PC-3 (cell line): ENCODE measurements at regions not wholly inside any gene's neighbourhood (a gene's known extent, or its start where the extent isn't known, plus 50 kb on each side); places are given as distances from the start of the nearest gene placed in this dataset.

Experiments
- ATAC-seq: fragments of 200-7000 bp; cut with Tn5 transposase; 2 replicates; pipeline ENCODE4 v1.9.1; 2020; ENCODE audit warnings: mild to moderate bottlenecking, moderate library complexity
- BruUV-seq: library from RNA; stranded (reverse); fragments of 400-500 nt; replicated peaks from 2 replicates; lab custom pipeline; 2021; lab: Mats Ljungman, UMichigan
- CTCF ChIA-PET: fragments of 300-600 bp; sonication (Branson Sonifier 250); formaldehyde crosslinking; loops from one replicate; lab custom pipeline; 2022; ENCODE audit warnings: antibody characterized with exemption; lab: Charles Lee
- POLR2A ChIA-PET: fragments of 300-600 bp; sonication (Branson Sonifier 250); formaldehyde crosslinking; loops from one replicate; lab custom pipeline; 2022; ENCODE audit warnings: antibody characterized with exemption; ENCODE audit not compliant: unreplicated experiment; lab: Charles Lee
- DNase-seq: peaks from one replicate; pipeline ENCODE4 v3.0.0-alpha.2; 2015
- H2AFZ ChIP-seq: fragments of 300-600 bp; sonication (generic); 2 replicates; pipeline ENCODE4 v1.6.0; 2016; ENCODE audit warnings: antibody characterized with exemption, low read length
- H3F3A ChIP-seq: fragments of 300-600 bp; sonication (generic); one replicate; pipeline ENCODE4 v1.6.0; 2017; ENCODE audit warnings: antibody characterized with exemption, low read length, control low read depth, mild to moderate bottlenecking; ENCODE audit not compliant: unreplicated experiment
- H3K27ac ChIP-seq: fragments of 300-600 bp; sonication (generic); 2 replicates; pipeline ENCODE4 v1.5.1; 2016; ENCODE audit warnings: mild to moderate bottlenecking, low read length
- H3K27me3 ChIP-seq: fragments of 300-600 bp; sonication (generic); 2 replicates; pipeline ENCODE4 v1.6.1; 2016; ENCODE audit warnings: low read length, mixed read lengths
- H3K36me3 ChIP-seq: fragments of 300-600 bp; sonication (generic); 2 replicates; pipeline ENCODE4 v1.6.1; 2016; ENCODE audit warnings: low read depth, mixed run types, low read length, mixed read lengths
- H3K4me1 ChIP-seq: fragments of 300-600 bp; sonication (generic); 2 replicates; pipeline ENCODE4 v1.5.1; 2016; ENCODE audit warnings: low read length; ENCODE audit not compliant: insufficient read depth
- H3K4me2 ChIP-seq: fragments of 300-600 bp; sonication (generic); 2 replicates; pipeline ENCODE4 v1.6.0; 2016; ENCODE audit warnings: low read length
- H3K4me3 ChIP-seq: fragments of 300-600 bp; sonication (generic); 2 replicates; pipeline ENCODE4 v1.5.1; 2016; ENCODE audit warnings: mild to moderate bottlenecking, low read length, mixed read lengths
- H3K79me2 ChIP-seq: fragments of 300-600 bp; sonication (generic); 2 replicates; pipeline ENCODE4 v1.6.1; 2017; ENCODE audit warnings: low read length, mixed read lengths
- H3K9ac ChIP-seq: fragments of 300-600 bp; sonication (generic); 2 replicates; pipeline ENCODE4 v1.6.0; 2016; ENCODE audit warnings: mild to moderate bottlenecking, low read length
- H3K9me2 ChIP-seq: fragments of 300-600 bp; sonication (generic); replicated peaks from 2 replicates; pipeline ENCODE4 v1.6.1; 2016; ENCODE audit warnings: mixed run types, low read length, mixed read lengths
- H3K9me3 ChIP-seq: fragments of 300-600 bp; sonication (generic); 2 replicates; pipeline ENCODE4 v1.6.1; 2016; ENCODE audit warnings: low read length, mixed read lengths
- H4K20me1 ChIP-seq: fragments of 300-600 bp; sonication (generic); 2 replicates; pipeline ENCODE4 v1.6.1; 2016; ENCODE audit warnings: low read length, mixed read lengths
- EZH2 ChIP-seq: fragments of 300-600 bp; sonication (generic); IDR thresholded peaks from one replicate; pipeline ENCODE4 v1.6.1; 2017; ENCODE audit warnings: antibody characterized with exemption, mild to moderate bottlenecking, low read length; ENCODE audit not compliant: unreplicated experiment
- EZH2phosphoT487 ChIP-seq: fragments of 300-600 bp; sonication (generic); IDR thresholded peaks from 2 replicates; pipeline ENCODE4 v1.6.1; 2018; ENCODE audit warnings: mild to moderate bottlenecking, antibody characterized with exemption, low read length, borderline replicate concordance
- intact Hi-C: fragments of 100-400 bp; cut with micrococcal nuclease; formaldehyde crosslinking; loops from 2 replicates; pipeline ENCODE4 v1.9.0; 2023
- TF ChIP-seq, protein P1 (sequence below): fragments of 300-600 bp; sonication (generic); conservative IDR thresholded peaks from 2 replicates; pipeline ENCODE4 v1.5.1; 2017; ENCODE audit warnings: antibody characterized with exemption, low read depth, mild to moderate bottlenecking, low read length

DNA sequence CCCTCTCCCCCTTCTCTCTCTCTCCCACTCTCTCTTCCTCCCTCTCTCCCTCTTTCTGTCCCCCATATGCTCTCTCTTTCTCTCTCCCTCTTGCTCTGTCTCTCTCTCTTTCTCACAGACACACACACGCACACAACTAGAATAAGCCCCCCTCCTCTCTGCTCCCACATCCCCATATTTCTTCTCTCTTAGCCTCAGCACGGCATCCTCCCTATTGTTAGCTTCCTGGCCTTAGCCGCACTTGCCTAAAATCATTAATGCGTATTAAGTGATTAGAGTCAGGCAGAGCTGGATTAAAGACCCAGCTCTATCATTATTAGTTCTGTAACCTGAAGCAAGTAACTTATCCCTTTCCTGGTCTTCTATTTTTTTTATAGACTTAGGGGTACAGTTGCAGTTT lies 319.0 kb upstream of the C16orf82 start:
- H3K79me2 ChIP-seq, result no peaks in the 10 kb centered on the region
- no peaks in the 10 kb centered on the region for H3K27me3 ChIP-seq
- H3K27ac ChIP-seq, result no peak overlapping the region
- no TSS peak for BruUV-seq
- ChIA-PET CTCF (no interaction called here), POLR2A (no interaction called here)
- DNase-seq (no peak), ATAC-seq (no peak)
- H3K9me2 ChIP-seq, result no peaks in the 10 kb centered on the region
- H3K9ac ChIP-seq, result no peak overlapping the region
- H3K4me3 ChIP-seq, result no peak overlapping the region
- TF ChIP-seq EZH2phosphoT487 (no peak), EZH2 (no peak)
- TF ChIP-seq, protein P1, sequence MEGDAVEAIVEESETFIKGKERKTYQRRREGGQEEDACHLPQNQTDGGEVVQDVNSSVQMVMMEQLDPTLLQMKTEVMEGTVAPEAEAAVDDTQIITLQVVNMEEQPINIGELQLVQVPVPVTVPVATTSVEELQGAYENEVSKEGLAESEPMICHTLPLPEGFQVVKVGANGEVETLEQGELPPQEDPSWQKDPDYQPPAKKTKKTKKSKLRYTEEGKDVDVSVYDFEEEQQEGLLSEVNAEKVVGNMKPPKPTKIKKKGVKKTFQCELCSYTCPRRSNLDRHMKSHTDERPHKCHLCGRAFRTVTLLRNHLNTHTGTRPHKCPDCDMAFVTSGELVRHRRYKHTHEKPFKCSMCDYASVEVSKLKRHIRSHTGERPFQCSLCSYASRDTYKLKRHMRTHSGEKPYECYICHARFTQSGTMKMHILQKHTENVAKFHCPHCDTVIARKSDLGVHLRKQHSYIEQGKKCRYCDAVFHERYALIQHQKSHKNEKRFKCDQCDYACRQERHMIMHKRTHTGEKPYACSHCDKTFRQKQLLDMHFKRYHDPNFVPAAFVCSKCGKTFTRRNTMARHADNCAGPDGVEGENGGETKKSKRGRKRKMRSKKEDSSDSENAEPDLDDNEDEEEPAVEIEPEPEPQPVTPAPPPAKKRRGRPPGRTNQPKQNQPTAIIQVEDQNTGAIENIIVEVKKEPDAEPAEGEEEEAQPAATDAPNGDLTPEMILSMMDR, result no peak
- H2AFZ ChIP-seq, result no peak overlapping the region
- H3K36me3 ChIP-seq, result no peaks in the 10 kb centered on the region
- intact Hi-C loops, result no loop called here
- H3K4me1 ChIP-seq, result no peaks in the 10 kb centered on the region
- H3F3A ChIP-seq, result no peaks in the 10 kb centered on the region
- H4K20me1 ChIP-seq, result no peaks in the 10 kb centered on the region
- no peak overlapping the region for H3K4me2 ChIP-seq
- H3K9me3 ChIP-seq, result no peaks in the 10 kb centered on the region

DNA sequence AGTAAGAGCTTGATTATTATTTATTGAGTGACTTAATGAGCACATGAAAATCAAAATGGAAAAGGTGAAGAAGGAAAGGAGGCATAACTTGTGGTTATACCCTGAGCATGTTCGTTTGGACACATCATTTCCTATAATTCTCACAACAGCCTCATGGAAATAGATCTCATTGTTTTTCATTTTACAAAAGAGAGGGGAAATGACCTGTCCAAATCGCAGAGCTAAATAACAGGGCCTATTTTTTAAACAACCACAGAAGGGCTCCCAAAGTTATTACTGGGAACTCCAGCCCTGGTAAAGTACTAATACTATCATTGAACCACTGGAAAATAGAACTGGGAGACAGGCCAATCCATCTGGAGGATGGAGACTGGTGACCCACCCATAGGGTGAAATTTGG lies 317.7 kb upstream of the C16orf82 start:
- no peak overlapping the region for H3K9ac ChIP-seq
- no peaks in the 10 kb centered on the region for H3K36me3 ChIP-seq
- no peaks in the 10 kb centered on the region for H3K4me1 ChIP-seq
- ATAC-seq, result no peak
- intact Hi-C loops, result no loop called here
- H3K4me3 ChIP-seq, result no peak overlapping the region
- POLR2A ChIA-PET, result no interaction called here
- no peak overlapping the region for H3K4me2 ChIP-seq
- BruUV-seq, result no TSS peak
- no peak overlapping the region for H3K27ac ChIP-seq
- DNase-seq, result no peak
- no peaks in the 10 kb centered on the region for H4K20me1 ChIP-seq
- no peaks in the 10 kb centered on the region for H3K27me3 ChIP-seq
- no peaks in the 10 kb centered on the region for H3F3A ChIP-seq
- H3K9me3 ChIP-seq, result no peaks in the 10 kb centered on the region
- H2AFZ ChIP-seq, result no peak overlapping the region
- no peaks in the 10 kb centered on the region for H3K9me2 ChIP-seq
- TF ChIP-seq EZH2phosphoT487, result no peak
- no peak for TF ChIP-seq EZH2
- TF ChIP-seq, protein P1, result no peak
- CTCF ChIA-PET, result no interaction called here
- no peaks in the 10 kb centered on the region for H3K79me2 ChIP-seq

DNA sequence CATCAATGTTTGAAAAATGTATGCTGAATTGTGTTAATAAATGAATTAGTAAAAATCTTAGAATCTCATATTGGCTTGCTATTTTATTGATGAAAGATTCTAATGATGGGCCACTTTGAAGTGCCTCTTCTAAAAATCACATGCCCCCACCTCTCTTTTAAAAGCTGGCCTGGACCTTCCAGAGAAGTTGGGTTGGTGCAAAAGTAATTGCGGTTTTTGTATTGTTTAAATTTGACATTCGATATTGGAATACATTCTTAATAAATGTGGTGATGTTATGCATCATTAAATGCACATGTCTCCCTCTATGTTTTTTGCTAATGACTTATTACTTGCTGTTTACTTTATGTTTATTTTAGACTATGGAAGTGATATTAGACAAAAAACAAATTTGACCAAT lies 314.6 kb upstream of the C16orf82 start:
- no peaks in the 10 kb centered on the region for H3K27me3 ChIP-seq
- no peak overlapping the region for H2AFZ ChIP-seq
- no TSS peak for BruUV-seq
- no peaks in the 10 kb centered on the region for H3K4me1 ChIP-seq
- no peak for TF ChIP-seq EZH2
- TF ChIP-seq EZH2phosphoT487, result no peak
- TF ChIP-seq, protein P1, result no peak
- no peak overlapping the region for H3K4me2 ChIP-seq
- DNase-seq, result no peak
- H3F3A ChIP-seq, result no peaks in the 10 kb centered on the region
- H3K36me3 ChIP-seq, result no peaks in the 10 kb centered on the region
- POLR2A ChIA-PET, result no interaction called here
- no peaks in the 10 kb centered on the region for H3K9me3 ChIP-seq
- H3K79me2 ChIP-seq, result no peaks in the 10 kb centered on the region
- no peak for ATAC-seq
- intact Hi-C loops, result no loop called here
- CTCF ChIA-PET, result no interaction called here
- no peak overlapping the region for H3K27ac ChIP-seq
- H4K20me1 ChIP-seq, result no peaks in the 10 kb centered on the region
- no peak overlapping the region for H3K9ac ChIP-seq
- no peaks in the 10 kb centered on the region for H3K9me2 ChIP-seq
- H3K4me3 ChIP-seq, result no peak overlapping the region
